GM23248 (cell line): ENCODE measurements at regions not wholly inside any gene's neighbourhood (a gene's known extent, or its start where the extent isn't known, plus 50 kb on each side); places are given as distances from the start of the nearest gene placed in this dataset.

Experiments
- DNase-seq: peaks from one replicate; pipeline ENCODE4 v3.0.0-alpha.2; 2015
- H2AFZ ChIP-seq: fragments of 200-600 bp; sonication (generic); 2 replicates; pipeline ENCODE4 v1.6.1; 2016; ENCODE audit warnings: antibody characterized with exemption
- H3F3A ChIP-seq: fragments of 200-600 bp; sonication (generic); 2 replicates; pipeline ENCODE4 v1.6.1; 2016; ENCODE audit warnings: mild to moderate bottlenecking, antibody characterized with exemption, mixed run types; ENCODE audit not compliant: insufficient read depth
- H3K27ac ChIP-seq: fragments of 200-600 bp; sonication (generic); 2 replicates; pipeline ENCODE4 v1.5.1; 2016; ENCODE audit warnings: mild to moderate bottlenecking
- H3K27me3 ChIP-seq: fragments of 200-600 bp; sonication (generic); replicated peaks from 2 replicates; pipeline ENCODE4 v1.6.1; 2016; ENCODE audit warnings: mild to moderate bottlenecking; ENCODE audit not compliant: insufficient read depth
- H3K36me3 ChIP-seq: fragments of 200-600 bp; sonication (generic); 2 replicates; pipeline ENCODE4 v1.6.1; 2016; ENCODE audit warnings: low read depth, mild to moderate bottlenecking
- H3K4me1 ChIP-seq: fragments of 200-600 bp; sonication (generic); 2 replicates; pipeline ENCODE4 v1.6.1; 2016; ENCODE audit warnings: mild to moderate bottlenecking; ENCODE audit not compliant: insufficient read depth
- H3K4me2 ChIP-seq: fragments of 200-600 bp; sonication (generic); one replicate; pipeline ENCODE4 v1.6.1; 2016; ENCODE audit warnings: mild to moderate bottlenecking; ENCODE audit not compliant: unreplicated experiment
- H3K4me3 ChIP-seq: fragments of 200-600 bp; sonication (generic); 2 replicates; pipeline ENCODE4 v1.5.1; 2016; ENCODE audit warnings: mild to moderate bottlenecking
- H3K79me2 ChIP-seq: fragments of 200-600 bp; sonication (generic); 2 replicates; pipeline ENCODE4 v1.6.1; 2016; ENCODE audit warnings: mild to moderate bottlenecking; ENCODE audit not compliant: insufficient read depth
- H3K9ac ChIP-seq: fragments of 200-600 bp; sonication (generic); 2 replicates; pipeline ENCODE4 v1.6.1; 2016; ENCODE audit warnings: mild to moderate bottlenecking
- H3K9me2 ChIP-seq: fragments of 200-600 bp; sonication (generic); 2 replicates; pipeline ENCODE4 v1.6.1; 2016; ENCODE audit warnings: mixed run types, mild to moderate bottlenecking, moderate library complexity; ENCODE audit not compliant: insufficient read depth
- H3K9me3 ChIP-seq: fragments of 200-600 bp; sonication (generic); one replicate; pipeline ENCODE4 v1.6.1; 2017; ENCODE audit warnings: low read depth
- H4K20me1 ChIP-seq: fragments of 200-600 bp; sonication (generic); 2 replicates; pipeline ENCODE4 v1.6.0; 2016; ENCODE audit not compliant: insufficient read depth
- EZH2 ChIP-seq: fragments of 200-600 bp; sonication (generic); IDR thresholded peaks from 2 replicates; pipeline ENCODE4 v1.6.1; 2018; ENCODE audit warnings: antibody characterized with exemption, mild to moderate bottlenecking; ENCODE audit not compliant: insufficient read depth, poor library complexity, severe bottlenecking
- EZH2phosphoT487 ChIP-seq: fragments of 200-600 bp; sonication (generic); IDR thresholded peaks from 2 replicates; pipeline ENCODE4 v1.6.1; 2018; ENCODE audit warnings: antibody characterized with exemption, moderate library complexity, mild to moderate bottlenecking, low read depth; ENCODE audit not compliant: insufficient read depth
- WGBS, 2 experiments: methylation state at CpG; one replicate each; pipeline ENCODE4 v1.1.6; 2015 to 2017; ENCODE audit warnings: low lambda C conversion rate in 2 of 2, low coverage in 1 of 2; ENCODE audit errors: missing lambda C conversion rate in 2 of 2; 5-methylcytosine and 5-hydroxymethylcytosine counted together
- in situ Hi-C: fragments of 300-500 bp; cut with MboI; formaldehyde crosslinking; loops from 2 replicates; pipeline ENCODE4 v1.15.0; 2020

DNA sequence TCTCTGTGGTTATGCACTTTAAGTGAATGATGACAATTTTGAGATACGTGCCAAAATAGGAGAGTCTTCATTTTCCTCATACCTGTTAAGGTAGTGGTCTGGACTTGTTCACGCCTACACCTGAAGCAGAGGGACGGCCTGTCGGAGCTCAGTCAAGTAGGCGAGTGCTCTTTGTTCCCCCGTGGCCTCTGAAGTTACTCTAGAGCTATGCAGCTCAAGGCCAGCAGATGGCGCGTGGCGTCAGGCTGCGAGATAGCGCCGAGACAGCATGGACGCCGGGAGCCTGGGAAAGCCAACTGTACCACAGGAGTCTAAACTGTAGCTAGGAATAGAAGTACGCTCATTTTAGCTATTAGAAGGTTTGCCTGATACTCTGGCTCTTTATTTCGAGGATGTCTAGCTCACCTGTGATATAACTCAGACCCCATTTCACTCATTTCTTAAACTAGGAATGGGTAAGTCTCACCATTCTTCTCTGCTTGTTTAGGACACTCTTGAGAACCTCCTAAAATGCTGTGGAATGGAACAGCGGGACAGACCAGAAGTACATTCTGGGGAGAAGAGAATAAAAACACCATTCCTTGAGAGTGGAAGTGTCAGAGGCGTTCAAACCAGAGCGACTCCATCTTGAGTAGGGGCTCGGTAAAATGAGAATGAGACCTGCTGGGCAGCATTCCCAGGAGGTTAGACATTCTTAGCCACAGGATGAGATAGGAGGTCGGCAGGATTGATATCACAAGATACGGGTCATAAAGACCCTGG lies 267.4 kb upstream of the HMGA2 start:
- no peaks in the 10 kb centered on the region for H4K20me1 ChIP-seq
- H3K79me2 ChIP-seq = no peaks in the 10 kb centered on the region
- H3K27me3 ChIP-seq = no peaks in the 10 kb centered on the region
- H3K4me2 ChIP-seq = no peak overlapping the region
- 26 to 30% methylated on average over 22 of the region's 22 CpGs for WGBS, 2 experiments
- H2AFZ ChIP-seq = peak overlapping the region; percentile 87
- no peak for TF ChIP-seq EZH2
- no peak for TF ChIP-seq EZH2phosphoT487
- H3K9me3 ChIP-seq = no peaks in the 10 kb centered on the region
- peaks cover 40% of the 10 kb centered on the region for H3K4me1 ChIP-seq
- 0 out of 2 replicates have a peak, but pooled peaks cover 10% of the 10 kb centered on the region for H3F3A ChIP-seq
- no peak overlapping the region for H3K9ac ChIP-seq
- H3K27ac ChIP-seq = peak overlapping the region; percentile 11; the same call in 1 of the 2 replicates
- peak; percentile 94 for DNase-seq
- H3K9me2 ChIP-seq = peaks cover 3% of the 10 kb centered on the region; the same call in 1 of the 2 replicates
- in situ Hi-C loops = no loop called here
- H3K4me3 ChIP-seq = no peak overlapping the region
- H3K36me3 ChIP-seq = no peaks in the 10 kb centered on the region

DNA sequence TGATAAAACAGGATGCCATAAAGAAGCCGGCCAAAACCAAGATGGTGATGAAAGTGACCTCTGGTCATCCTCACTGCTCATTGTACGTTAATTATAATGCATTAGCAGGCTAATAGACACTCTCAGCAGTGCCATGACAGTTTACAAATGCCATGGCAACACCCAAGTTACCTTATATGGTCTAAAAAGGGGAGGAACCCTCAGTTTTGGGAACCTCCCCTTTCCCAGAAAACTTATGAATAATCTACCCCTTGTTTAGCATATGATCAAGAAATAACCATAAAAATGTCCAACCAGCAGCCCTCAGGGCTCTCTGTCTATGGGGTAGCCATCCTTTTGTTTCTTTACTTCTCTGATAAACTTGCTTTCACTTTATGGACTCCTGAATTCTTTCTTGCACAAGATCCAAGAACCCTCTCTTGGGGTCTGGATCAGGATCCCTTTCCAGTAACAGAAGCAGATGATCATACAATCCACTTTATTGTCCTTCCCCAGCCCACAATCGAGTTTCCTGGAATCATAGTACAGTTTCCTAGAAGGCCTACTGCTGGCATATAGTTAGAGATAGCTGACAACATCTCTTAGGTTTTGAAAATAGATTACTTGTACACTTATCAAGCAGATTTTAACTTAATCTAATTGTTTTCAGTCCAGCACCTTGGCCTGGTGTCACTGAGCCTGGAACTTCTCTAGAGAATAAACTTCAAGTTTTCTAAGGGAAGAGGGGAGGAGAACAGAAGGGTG lies 266.7 kb upstream of the HMGA2 start:
- in situ Hi-C loops = no loop called here

DNA sequence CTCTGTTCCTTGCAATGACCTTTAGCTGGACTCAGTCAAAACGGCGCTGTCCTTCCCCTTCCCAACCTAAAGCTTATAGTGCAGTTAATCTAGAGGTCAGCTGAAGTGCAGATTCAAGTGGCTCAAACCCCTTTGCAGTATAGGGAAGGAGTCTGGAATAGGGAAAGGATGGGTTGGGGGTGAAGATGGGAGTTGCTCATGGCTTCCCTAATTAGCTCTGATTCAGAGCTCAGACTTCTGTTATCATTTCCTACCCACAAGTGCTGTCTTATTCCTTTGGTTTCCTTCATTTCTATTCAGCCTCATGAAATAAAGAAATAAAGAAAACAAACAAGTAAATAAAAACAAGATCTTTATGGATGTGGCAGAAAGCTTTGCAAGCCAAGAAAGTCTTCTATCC lies 264.0 kb upstream of the HMGA2 start:
- in situ Hi-C loops = no loop called here
- Histone ChIP-seq H3K27me3 (no peaks in the 10 kb centered on the region), H3K9me2 (peaks cover 3% of the 10 kb centered on the region; the same call in 1 of the 2 replicates), H3K36me3 (no peaks in the 10 kb centered on the region), H3K79me2 (no peaks in the 10 kb centered on the region), H3K9me3 (no peaks in the 10 kb centered on the region), H3K4me1 (peaks cover 70% of the 10 kb centered on the region), H3F3A (peaks cover 37% of the 10 kb centered on the region), H3K4me2 (no peak overlapping the region), H3K9ac (no peak overlapping the region), H2AFZ (no peak overlapping the region), H3K27ac (no peak overlapping the region), H3K4me3 (no peak overlapping the region), H4K20me1 (no peaks in the 10 kb centered on the region)
- 98 to 100% methylated on average over 2 of the region's 2 CpGs for WGBS, 2 experiments
- peak; percentile 22 for DNase-seq
- TF ChIP-seq EZH2 = no peak

More for the DNA sequence above, 266.7 kb upstream of the HMGA2 start:
- Histone ChIP-seq H3K79me2 (no peaks in the 10 kb centered on the region), H3K4me2 (no peak overlapping the region), H3F3A (peaks cover 12% of the 10 kb centered on the region), H3K4me1 (peaks cover 47% of the 10 kb centered on the region), H3K9me2 (peaks cover 3% of the 10 kb centered on the region; the same call in 1 of the 2 replicates), H3K9ac (no peak overlapping the region), H3K27me3 (no peaks in the 10 kb centered on the region), H4K20me1 (no peaks in the 10 kb centered on the region), H3K4me3 (no peak overlapping the region), H3K9me3 (no peaks in the 10 kb centered on the region), H2AFZ (peak overlapping the region; percentile 87), H3K27ac (no peak overlapping the region), H3K36me3 (no peaks in the 10 kb centered on the region)
- 79 to 87% methylated on average over 3 of the region's 3 CpGs for WGBS, 2 experiments
- TF ChIP-seq EZH2 (no peak), EZH2phosphoT487 (no peak)
- DNase-seq = no peak

DNA sequence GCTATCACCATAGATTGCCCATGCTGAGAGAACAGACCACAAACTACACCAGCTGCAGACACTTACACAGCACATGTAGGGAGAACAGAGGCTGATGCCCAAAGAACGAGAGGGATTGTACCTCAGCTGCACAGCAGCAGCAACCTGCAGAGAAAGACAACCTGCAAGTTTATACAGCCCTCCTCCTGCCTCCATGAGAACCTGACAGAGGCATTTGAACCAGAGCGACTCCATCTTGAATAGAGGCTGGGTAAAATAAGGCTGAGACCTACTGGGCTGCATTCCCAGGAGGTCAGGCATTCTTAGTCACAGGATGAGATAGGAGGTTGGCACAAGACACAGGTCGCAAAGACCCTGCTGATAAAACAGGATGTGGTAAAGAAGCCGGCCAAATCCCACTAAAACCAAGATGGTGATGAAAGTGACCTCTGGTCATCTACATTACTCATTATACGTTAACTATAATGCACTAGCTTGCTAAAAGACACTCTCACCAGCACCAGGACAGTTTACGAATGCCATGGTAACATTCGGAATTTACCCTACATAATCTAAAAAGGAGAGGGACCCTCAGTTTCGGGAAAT lies 262.4 kb upstream of the HMGA2 start:
- H3K27ac ChIP-seq = no peak overlapping the region
- in situ Hi-C loops = no loop called here

More for the DNA sequence above, 262.4 kb upstream of the HMGA2 start:
- Histone ChIP-seq H4K20me1 (no peaks in the 10 kb centered on the region), H3K9ac (no peak overlapping the region), H3K4me3 (no peak overlapping the region), H3K4me1 (peaks cover 83% of the 10 kb centered on the region), H2AFZ (0 out of 2 replicates have a peak overlapping the region, but pooled peaks have one; percentile 17), H3K9me3 (no peaks in the 10 kb centered on the region), H3K4me2 (no peak overlapping the region), H3K79me2 (no peaks in the 10 kb centered on the region), H3K9me2 (peaks cover 3% of the 10 kb centered on the region; the same call in 1 of the 2 replicates), H3K36me3 (no peaks in the 10 kb centered on the region), H3F3A (peaks cover 51% of the 10 kb centered on the region), H3K27me3 (no peaks in the 10 kb centered on the region)
- WGBS, 2 experiments = 46 to 53% methylated on average over 8 of the region's 8 CpGs
- peak; percentile 36 for DNase-seq
- no peak for TF ChIP-seq EZH2phosphoT487
- TF ChIP-seq EZH2 = no peak
